Hepatocyte (in vitro differentiated cells): ENCODE measurements at regions not wholly inside any gene's neighbourhood (a gene's known extent, or its start where the extent isn't known, plus 50 kb on each side); places are given as distances from the start of the nearest gene placed in this dataset.

Experiments
- CTCF ChIP-seq: fragments of 200-600 bp; sonication (generic); IDR thresholded peaks from 2 replicates; pipeline ENCODE4 v1.5.1; 2016; ENCODE audit warnings: antibody characterized with exemption, mild to moderate bottlenecking; ENCODE audit not compliant: poor library complexity
- EZH2 ChIP-seq: fragments of 200-600 bp; sonication (generic); IDR thresholded peaks from 2 replicates; pipeline ENCODE4 v1.6.1; 2016; ENCODE audit warnings: antibody characterized with exemption, mild to moderate bottlenecking, borderline replicate concordance
- EZH2phosphoT487 ChIP-seq: fragments of 200-600 bp; sonication (generic); IDR thresholded peaks from one replicate; pipeline ENCODE4 v1.6.1; 2018; ENCODE audit warnings: antibody characterized with exemption, mild to moderate bottlenecking, low read depth, moderate library complexity; ENCODE audit not compliant: unreplicated experiment, severe bottlenecking

GRCh38 chr17:54373970-54374369 lies 526.7 kb upstream of the TOM1L1 start:
- TF ChIP-seq EZH2 (no peak), CTCF (no peak), EZH2phosphoT487 (no peak)
